Astrocyte of the cerebellum (primary cell): ENCODE measurements at regions not wholly inside any gene's neighbourhood (a gene's known extent, or its start where the extent isn't known, plus 50 kb on each side); places are given as distances from the start of the nearest gene placed in this dataset.

Source experiments
- DNase-seq: peaks from one replicate; pipeline ENCODE4 v3.0.0-alpha.2; 2011; ENCODE audit warnings: low read depth
- H3K4me3 ChIP-seq: 2 replicates; pipeline ENCODE4 v1.5.1; 2011; ENCODE audit warnings: mild to moderate bottlenecking, low read depth, low read length, moderate library complexity
- in situ Hi-C: cut with HindIII; loops from 2 replicates; pipeline ENCODE4 v1.10.0; 2017; ENCODE audit warnings: low sequenced_read_pairs
- TF ChIP-seq, protein P1 (sequence below): IDR thresholded peaks from 2 replicates; pipeline ENCODE4 v1.5.1; 2012; ENCODE audit warnings: low read length, low read depth, moderate library complexity, mild to moderate bottlenecking; ENCODE audit errors: missing control alignments

DNA sequence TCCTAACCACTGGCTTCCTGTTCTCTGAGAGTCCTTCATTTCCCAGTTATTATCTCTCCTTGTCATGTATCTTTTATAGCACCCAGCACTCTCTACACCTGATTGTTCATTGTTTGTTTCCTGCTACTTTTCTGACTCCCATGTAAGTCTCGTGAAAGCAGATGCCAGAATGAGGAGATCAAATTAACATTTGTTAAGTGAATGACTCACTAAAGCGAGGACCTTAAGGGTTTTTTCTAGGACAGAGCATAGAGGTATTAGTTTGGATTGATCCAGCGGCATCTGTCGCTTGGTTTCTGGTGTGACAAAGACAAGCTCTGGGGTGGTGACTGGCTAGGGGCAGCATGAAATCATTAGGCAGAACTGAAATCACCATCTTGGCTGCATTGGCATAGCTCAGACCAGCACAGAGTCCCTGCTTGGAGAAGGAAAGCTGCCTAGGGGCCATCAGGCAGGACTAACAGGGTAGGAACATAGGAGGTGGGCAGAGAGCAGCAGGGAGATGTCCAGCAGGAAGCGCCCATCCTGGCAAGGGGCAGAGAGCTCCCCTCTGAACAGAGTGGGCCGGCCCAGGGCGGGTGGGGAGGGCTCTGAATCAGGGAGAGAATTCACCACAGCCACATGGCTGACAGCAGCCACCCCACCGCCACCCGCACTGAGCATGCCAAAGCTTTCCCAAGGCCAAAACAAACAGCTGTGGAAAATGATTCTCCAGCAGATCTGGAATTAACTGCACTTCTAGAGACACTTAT lies 97.1 kb upstream of the CEP85L start:
- H3K4me3 ChIP-seq, result no peak overlapping the region
- DNase-seq, result peak; percentile 52
- in situ Hi-C loops, result no loop called here
- TF ChIP-seq, protein P1, sequence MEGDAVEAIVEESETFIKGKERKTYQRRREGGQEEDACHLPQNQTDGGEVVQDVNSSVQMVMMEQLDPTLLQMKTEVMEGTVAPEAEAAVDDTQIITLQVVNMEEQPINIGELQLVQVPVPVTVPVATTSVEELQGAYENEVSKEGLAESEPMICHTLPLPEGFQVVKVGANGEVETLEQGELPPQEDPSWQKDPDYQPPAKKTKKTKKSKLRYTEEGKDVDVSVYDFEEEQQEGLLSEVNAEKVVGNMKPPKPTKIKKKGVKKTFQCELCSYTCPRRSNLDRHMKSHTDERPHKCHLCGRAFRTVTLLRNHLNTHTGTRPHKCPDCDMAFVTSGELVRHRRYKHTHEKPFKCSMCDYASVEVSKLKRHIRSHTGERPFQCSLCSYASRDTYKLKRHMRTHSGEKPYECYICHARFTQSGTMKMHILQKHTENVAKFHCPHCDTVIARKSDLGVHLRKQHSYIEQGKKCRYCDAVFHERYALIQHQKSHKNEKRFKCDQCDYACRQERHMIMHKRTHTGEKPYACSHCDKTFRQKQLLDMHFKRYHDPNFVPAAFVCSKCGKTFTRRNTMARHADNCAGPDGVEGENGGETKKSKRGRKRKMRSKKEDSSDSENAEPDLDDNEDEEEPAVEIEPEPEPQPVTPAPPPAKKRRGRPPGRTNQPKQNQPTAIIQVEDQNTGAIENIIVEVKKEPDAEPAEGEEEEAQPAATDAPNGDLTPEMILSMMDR, result no peak

DNA sequence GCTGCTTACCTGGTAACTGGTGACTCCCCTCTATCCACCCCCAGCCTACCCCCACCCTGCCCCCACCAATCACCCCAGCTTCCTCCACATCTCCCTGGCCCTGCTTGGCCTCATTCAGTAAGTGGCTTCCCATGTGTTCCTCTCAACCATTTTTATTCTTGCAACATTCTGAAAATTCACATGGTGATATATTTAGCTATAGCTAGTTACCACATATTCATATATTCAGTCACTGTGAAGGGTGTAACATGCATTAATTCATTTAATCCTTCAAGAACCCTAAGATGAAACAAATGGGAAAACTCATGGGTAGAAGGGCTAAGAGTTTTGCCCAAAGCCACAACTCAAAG lies 95.4 kb upstream of the CEP85L start:
- TF ChIP-seq, protein P1, result no peak
- H3K4me3 ChIP-seq, result no peak overlapping the region
- no peak for DNase-seq
- in situ Hi-C loops, result no loop called here

DNA sequence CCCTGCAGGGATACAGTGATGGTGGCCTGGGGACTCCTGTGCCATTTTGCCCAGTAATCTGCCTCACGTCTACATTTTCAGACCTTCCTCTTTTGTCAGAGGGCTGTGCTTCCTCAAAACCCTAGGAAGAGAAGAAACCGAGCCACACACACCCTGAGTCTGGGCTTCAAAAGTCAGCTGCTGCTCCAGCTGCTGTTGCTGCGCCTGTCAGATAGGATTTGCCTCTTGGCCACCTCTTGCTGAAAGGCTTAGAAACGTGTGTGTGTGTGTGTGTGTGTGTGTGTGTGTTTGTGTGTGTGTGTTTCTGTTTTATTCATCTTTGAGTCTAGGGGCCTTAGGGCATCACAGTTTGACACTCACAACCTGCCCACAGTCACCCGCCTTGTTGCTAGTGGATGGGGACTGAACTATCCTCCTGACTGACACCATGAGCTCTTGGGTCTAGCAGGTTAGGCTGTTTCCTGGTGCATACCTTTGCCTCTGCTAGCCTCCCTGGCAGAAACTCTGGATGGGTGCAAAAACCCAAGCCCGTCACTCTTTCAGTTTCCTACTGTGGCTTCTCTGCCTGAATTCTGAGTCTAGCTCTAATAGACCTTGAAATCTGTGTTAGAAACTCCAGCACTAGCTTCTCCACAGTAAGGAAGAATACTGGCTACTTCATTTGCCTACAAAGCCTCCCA lies 94.9 kb upstream of the CEP85L start:
- no peak overlapping the region for H3K4me3 ChIP-seq
- TF ChIP-seq, protein P1, result no peak
- in situ Hi-C loops, result no loop called here
- no peak for DNase-seq

DNA sequence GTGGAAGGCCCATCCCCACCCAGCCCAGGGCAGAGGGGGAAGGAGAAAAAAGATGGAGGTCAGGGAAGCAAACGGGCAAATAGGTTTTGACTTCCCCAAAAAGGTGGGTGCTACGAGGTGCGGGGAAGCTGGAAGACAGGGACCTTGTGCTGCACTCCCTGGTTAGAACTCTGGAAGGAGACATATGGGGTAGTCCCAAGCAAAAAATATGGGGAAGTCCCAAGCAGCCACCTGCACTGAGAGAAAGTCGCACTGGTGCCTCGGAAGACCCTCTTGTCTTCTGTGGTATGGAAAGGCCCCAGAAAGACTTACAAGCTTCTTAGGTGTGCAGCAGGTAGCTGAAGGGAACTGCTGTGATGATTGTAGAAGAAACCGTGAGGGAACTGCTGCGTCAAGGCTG lies 93.8 kb upstream of the CEP85L start:
- in situ Hi-C loops, result no loop called here
- DNase-seq, result no peak
- TF ChIP-seq, protein P1, result no peak

DNA sequence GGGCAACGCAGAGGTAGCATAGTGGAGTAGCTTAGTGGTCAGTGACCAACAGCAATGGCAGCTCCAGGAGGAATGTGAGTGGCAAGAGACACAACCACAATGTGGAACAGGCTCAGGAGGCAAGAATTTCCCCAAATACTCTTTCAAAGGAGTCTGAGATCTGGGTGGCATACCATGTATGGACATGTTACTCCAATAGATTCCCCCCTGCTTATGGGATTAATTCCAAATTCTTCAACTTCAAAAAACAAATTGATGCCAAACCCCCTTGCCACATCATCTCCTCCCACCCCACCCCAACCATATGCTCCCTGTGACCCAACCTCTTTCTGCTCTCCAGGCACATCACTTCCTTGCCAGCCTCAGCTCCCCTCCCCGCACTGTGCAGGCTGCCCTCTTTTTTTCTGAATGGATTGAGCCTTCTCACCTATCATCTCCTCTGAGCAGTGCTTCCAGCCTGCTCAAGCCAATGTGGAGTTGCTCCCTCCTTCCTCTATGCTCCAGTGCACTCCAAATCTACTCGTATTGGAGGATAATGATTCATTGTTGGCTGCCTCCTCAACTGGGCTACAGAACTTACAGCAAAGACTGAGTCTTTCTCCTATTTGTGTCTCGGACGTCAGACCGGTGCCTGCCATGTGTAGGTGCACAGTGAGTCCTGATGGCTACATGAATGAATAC lies 93.0 kb upstream of the CEP85L start:
- peak; percentile 55 for DNase-seq
- TF ChIP-seq, protein P1, result no peak
- in situ Hi-C loops, result no loop called here
- no peak overlapping the region for H3K4me3 ChIP-seq

More for the DNA sequence above, 93.8 kb upstream of the CEP85L start:
- no peak overlapping the region for H3K4me3 ChIP-seq

DNA sequence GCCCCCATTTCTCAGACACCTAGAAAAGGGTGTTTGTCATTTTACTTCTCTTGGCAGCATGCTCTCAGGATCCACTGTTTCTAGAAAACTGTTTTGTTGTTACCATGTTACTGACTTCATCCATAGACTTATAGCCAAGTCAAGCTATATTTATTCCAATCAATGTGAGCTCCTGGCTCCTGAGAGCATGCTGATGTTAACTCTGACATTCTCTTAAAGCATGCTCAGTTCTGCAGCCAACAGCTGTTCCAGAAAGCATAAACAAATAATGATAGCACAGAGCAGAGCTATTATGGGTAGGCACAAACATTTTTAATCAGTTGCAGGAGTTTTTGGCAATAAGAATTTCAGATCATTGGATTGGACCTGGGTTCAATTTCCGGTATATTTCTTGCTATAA lies 92.4 kb upstream of the CEP85L start:
- TF ChIP-seq, protein P1, result no peak
- H3K4me3 ChIP-seq, result no peak overlapping the region
- in situ Hi-C loops, result no loop called here
- DNase-seq, result no peak
